ENCODE measurements at regions not wholly inside any gene's neighbourhood (a gene's known extent, or its start where the extent isn't known, plus 50 kb on each side); places are given as distances from the start of the nearest gene placed in this dataset.

DNA sequence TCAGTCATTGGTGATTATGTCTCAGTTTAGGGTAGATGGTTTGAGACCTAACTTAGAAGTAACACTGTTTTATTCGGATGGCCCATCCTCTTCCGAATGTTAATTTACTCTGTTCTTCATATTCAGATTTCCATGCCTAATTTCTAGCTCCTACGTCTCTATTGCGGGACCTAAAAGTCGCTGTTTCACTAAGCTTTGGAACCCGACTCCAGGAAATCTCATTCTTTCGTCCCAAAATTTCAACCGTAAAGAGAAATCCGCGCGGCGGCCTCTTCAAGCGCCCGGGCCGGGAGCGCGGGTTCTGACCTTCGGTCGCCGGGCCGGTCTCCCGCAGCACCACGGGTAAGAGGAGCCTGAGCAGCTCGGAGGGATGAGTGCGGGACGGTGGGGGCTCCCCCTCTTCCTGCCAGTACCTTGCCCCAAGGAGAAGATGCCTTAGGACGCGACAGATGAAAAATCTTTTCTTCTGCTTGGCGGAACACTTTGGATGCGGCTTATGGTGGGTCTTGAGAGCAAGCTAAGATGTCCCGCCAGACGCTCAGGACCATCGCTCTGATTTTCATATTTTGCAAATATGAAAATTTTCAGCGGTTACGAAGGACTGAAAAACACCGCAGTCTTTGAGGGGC is 128.7 kb downstream of the PPIAL4G start:
- TF ChIP-seq CTCF (IDR thresholded peaks at IDR 0.05) (no peak), EP300 (IDR thresholded peaks at IDR 0.05) (no peak)
